Astrocyte of the spinal cord (primary cell): ENCODE measurements at regions not wholly inside any gene's neighbourhood (a gene's known extent, or its start where the extent isn't known, plus 50 kb on each side); places are given as distances from the start of the nearest gene placed in this dataset.
"Not testable (repeated sequence)": the region's sequence is repeated elsewhere in the genome, so short reads cannot be mapped to it uniquely, and the experiment has no call there.

Experiments used
- DNase-seq: peaks from one replicate; pipeline ENCODE4 v3.0.0; 2011; ENCODE audit warnings: low read depth, low spot score
- H3K4me3 ChIP-seq: 2 replicates; pipeline ENCODE4 v1.5.1; 2011; ENCODE audit warnings: low read depth, mild to moderate bottlenecking, low read length, moderate library complexity
- CTCF ChIP-seq: IDR thresholded peaks from 2 replicates; pipeline ENCODE4 v1.5.1; 2012; ENCODE audit warnings: low read depth, mild to moderate bottlenecking, low read length, inconsistent platforms
- in situ Hi-C: cut with HindIII; loops from 2 replicates; pipeline ENCODE4 v1.10.0; 2017; ENCODE audit warnings: low sequenced_read_pairs

GRCh38 chr9:64130325-64130724 lies 1154.7 kb downstream of the FOXD4L5 start:
- DNase-seq, H3K4me3 ChIP-seq, in situ Hi-C loops: not testable (repeated sequence)

- TF ChIP-seq CTCF: no peak
- in situ Hi-C loops: no loop called here
- H3K4me3 ChIP-seq: no peak overlapping the region
- no peak for DNase-seq
These were observed 1156.4 kb downstream of the FOXD4L5 start for GRCh38 chr9:64128572-64128971.

GRCh38 chr9:64121602-64122001 lies 1163.4 kb downstream of the FOXD4L5 start:
- DNase-seq, in situ Hi-C loops, H3K4me3 ChIP-seq: not testable (repeated sequence)

GRCh38 chr9:64117329-64117728 lies 1167.7 kb downstream of the FOXD4L5 start:
- H3K4me3 ChIP-seq, in situ Hi-C loops, DNase-seq: not testable (repeated sequence)

GRCh38 chr9:64107867-64108266 lies 1177.1 kb downstream of the FOXD4L5 start:
- in situ Hi-C loops, DNase-seq, H3K4me3 ChIP-seq: not testable (repeated sequence)

GRCh38 chr9:64107211-64107610 lies 1177.8 kb downstream of the FOXD4L5 start:
- in situ Hi-C loops, H3K4me3 ChIP-seq, DNase-seq: not testable (repeated sequence)

GRCh38 chr9:64105193-64105592 lies 1179.8 kb downstream of the FOXD4L5 start:
- H3K4me3 ChIP-seq, in situ Hi-C loops, DNase-seq: not testable (repeated sequence)

- DNase-seq, H3K4me3 ChIP-seq, in situ Hi-C loops: not testable (repeated sequence)
These were observed 1183.5 kb downstream of the FOXD4L5 start for GRCh38 chr9:64101504-64101903.

- in situ Hi-C loops, DNase-seq, H3K4me3 ChIP-seq: not testable (repeated sequence)
These were observed 1184.3 kb downstream of the FOXD4L5 start for GRCh38 chr9:64100571-64101155.

- H3K4me3 ChIP-seq, DNase-seq, in situ Hi-C loops: not testable (repeated sequence)
These were observed 1199.0 kb downstream of the FOXD4L5 start for GRCh38 chr9:64085998-64086397.

GRCh38 chr9:64071358-64072253 lies 1213.4 kb downstream of the FOXD4L5 start:
- in situ Hi-C loops: not testable (repeated sequence)

GRCh38 chr9:64070611-64071357 lies 1214.2 kb downstream of the FOXD4L5 start:
- DNase-seq, H3K4me3 ChIP-seq, in situ Hi-C loops: not testable (repeated sequence)

More at GRCh38 chr9:64071358-64072253, 1213.4 kb downstream of the FOXD4L5 start:
- DNase-seq, H3K4me3 ChIP-seq: not testable (repeated sequence)

- DNase-seq, H3K4me3 ChIP-seq, in situ Hi-C loops: not testable (repeated sequence)
These were observed 1214.9 kb downstream of the FOXD4L5 start for GRCh38 chr9:64070083-64070482.
